Sigmoid colon (tissue), 6 donors: ENCODE measurements at regions not wholly inside any gene's neighbourhood (a gene's known extent, or its start where the extent isn't known, plus 50 kb on each side); places are given as distances from the start of the nearest gene placed in this dataset.

Source experiments
- DNase-seq: peaks from one replicate; pipeline ENCODE4 v3.0.0-alpha.2; 2019
- H3K27ac ChIP-seq, 4 donors: fragments of 200-600 bp; sonication (generic); one replicate each; pipeline ENCODE4 v1.5.1; 2016 to 2019; ENCODE audit warnings: mild to moderate bottlenecking in 1 of 4
- H3K27me3 ChIP-seq, 3 donors: fragments of 200-600 bp; sonication (generic); one replicate each; pipeline ENCODE4 v1.5.1; 2019; ENCODE audit warnings: mild to moderate bottlenecking in 1 of 3
- H3K36me3 ChIP-seq, 4 donors: fragments of 200-600 bp; sonication (generic); one replicate each; pipeline ENCODE4 v1.5.1; 2016 to 2019
- H3K4me1 ChIP-seq, 4 donors: fragments of 200-600 bp; sonication (generic); one replicate each; pipeline ENCODE4 v1.5.1; 2017 to 2019
- H3K4me3 ChIP-seq, 4 donors: fragments of 200-600 bp; sonication (generic); one replicate each; pipeline ENCODE4 v1.5.1; 2017 to 2019; ENCODE audit warnings: mild to moderate bottlenecking in 2 of 4, moderate library complexity in 1 of 4
- H3K9me3 ChIP-seq, 4 donors: fragments of 200-600 bp in 3 of 4; sonication (generic) in 3 of 4; one replicate each; pipeline versions ENCODE4 v1.5.1 to v1.6.1; 2013 to 2019
- CTCF ChIP-seq, 4 experiments: fragments of 450-650 bp in 3 of 4; fragments of 200-600 bp in 1 of 4; IDR thresholded peaks; one replicate each; pipeline ENCODE4 v1.5.1; 2016 to 2019; ENCODE audit warnings: antibody characterized with exemption in 4 of 4, mild to moderate bottlenecking in 3 of 4, moderate library complexity in 2 of 4
- EP300 ChIP-seq, 4 donors: sonication (generic); formaldehyde crosslinking; IDR thresholded peaks; one replicate each; pipeline ENCODE4 v1.6.1; 2017; ENCODE audit warnings: antibody characterized with exemption in 4 of 4
- POLR2A ChIP-seq, 2 donors: fragments of 450-650 bp; IDR thresholded peaks; one replicate each; pipeline ENCODE4 v1.6.1; 2016; ENCODE audit warnings: antibody characterized with exemption in 2 of 2, mild to moderate bottlenecking in 2 of 2, moderate library complexity in 2 of 2
- POLR2AphosphoS5 ChIP-seq, 4 donors: sonication (generic); formaldehyde crosslinking; IDR thresholded peaks; one replicate each; pipeline ENCODE4 v1.6.1; 2017; ENCODE audit warnings: antibody characterized with exemption in 4 of 4
- WGBS, 2 donors: extraction: QIAGEN DNeasy Blood & Tissue Kit; methylation state at CpG; one replicate each; pipeline ENCODE4 v1.1.7; 2013; 5-methylcytosine and 5-hydroxymethylcytosine counted together
- intact Hi-C: fragments of 100-400 bp; cut with DNase I; formaldehyde crosslinking; loops from one replicate; pipeline ENCODE4 v1.15.1; 2023
- donor health status: healthy with polysubstance abuse.
- donor health status: healthy.

DNA sequence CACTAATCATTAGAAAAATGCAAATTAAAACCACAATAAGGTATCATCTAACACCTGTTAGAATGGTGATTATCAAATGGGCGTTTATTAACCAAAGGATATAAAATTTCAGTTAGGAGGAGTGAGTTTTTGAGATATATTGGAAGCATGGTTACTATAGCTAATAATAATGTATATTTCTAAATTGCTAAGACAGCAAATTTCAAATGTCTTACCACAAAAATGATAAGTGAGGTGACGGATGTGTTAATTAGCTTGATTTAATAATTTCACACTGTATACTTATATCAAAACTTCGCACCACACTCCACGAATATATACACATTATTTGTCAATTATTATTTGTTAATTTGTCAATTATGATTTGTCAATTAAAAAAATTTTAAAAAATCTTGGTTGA is 227.2 kb upstream of the DDX18 start:
- Histone ChIP-seq H3K4me3 (no peak overlapping the region), H3K27me3 (no peaks in the 10 kb centered on the region), H3K4me1 (no peaks in the 10 kb centered on the region), H3K36me3 (no peaks in the 10 kb centered on the region), H3K27ac (no peak overlapping the region), H3K9me3 (peaks cover 0 to 6% (median 0%) of the 10 kb centered on the region in 4 donors)
- no peak for TF ChIP-seq POLR2A (IDR thresholded peaks at IDR 0.05)
- TF ChIP-seq POLR2AphosphoS5 (IDR thresholded peaks at IDR 0.05): no peak
- TF ChIP-seq CTCF (IDR thresholded peaks at IDR 0.05): no peak
- no peak for TF ChIP-seq EP300 (IDR thresholded peaks at IDR 0.05)
- WGBS, 2 donors: 82 to 84% methylated on average over 4 of the region's 4 CpGs
- intact Hi-C loops: no loop called here
- no peak for DNase-seq

DNA sequence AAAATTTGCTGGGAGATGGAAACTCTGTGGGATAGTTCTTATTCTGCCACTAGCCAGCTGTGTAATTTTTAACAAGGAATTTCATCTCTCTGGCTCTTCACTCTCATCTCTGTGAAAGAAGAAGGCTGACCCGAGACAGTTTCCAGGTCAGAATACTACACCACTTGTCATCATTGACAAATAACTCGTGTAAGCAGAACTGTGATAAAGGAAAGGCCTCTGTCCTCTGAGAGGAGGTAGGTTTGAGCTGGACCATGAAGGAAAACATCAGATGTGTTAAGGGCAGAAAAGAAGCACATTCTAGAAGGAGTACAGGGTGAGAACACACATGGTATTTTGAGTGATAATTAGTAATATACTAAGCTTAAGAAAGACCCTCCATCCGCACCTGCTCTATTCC is 211.4 kb upstream of the DDX18 start:
- 60 to 62% methylated on average over 3 of the region's 3 CpGs for WGBS, 2 donors
- intact Hi-C loops: no loop called here
- TF ChIP-seq POLR2AphosphoS5 (IDR thresholded peaks at IDR 0.05) (no peak), CTCF (IDR thresholded peaks at IDR 0.05) (no peak), EP300 (IDR thresholded peaks at IDR 0.05) (no peak), POLR2A (IDR thresholded peaks at IDR 0.05) (no peak)

GRCh38 chr2:117603567-117603966 is 210.9 kb upstream of the DDX18 start:
- no peak for DNase-seq
- no peaks in the 10 kb centered on the region for H3K4me1 ChIP-seq
- WGBS, 2 donors: 35 to 45% methylated on average over 5 of the region's 5 CpGs
- intact Hi-C loops: no loop called here
- H3K36me3 ChIP-seq: no peaks in the 10 kb centered on the region
- no peak overlapping the region for H3K4me3 ChIP-seq
- H3K9me3 ChIP-seq: no peaks in the 10 kb centered on the region
- H3K27me3 ChIP-seq: no peaks in the 10 kb centered on the region
- no peak overlapping the region for H3K27ac ChIP-seq
- no peak for TF ChIP-seq POLR2AphosphoS5 (IDR thresholded peaks at IDR 0.05)
- no peak for TF ChIP-seq EP300 (IDR thresholded peaks at IDR 0.05)
- no peak for TF ChIP-seq POLR2A (IDR thresholded peaks at IDR 0.05)
- TF ChIP-seq CTCF (IDR thresholded peaks at IDR 0.05): no peak

More for the DNA sequence above, 211.4 kb upstream of the DDX18 start:
- Histone ChIP-seq H3K4me3 (no peak overlapping the region), H3K9me3 (no peaks in the 10 kb centered on the region), H3K4me1 (no peaks in the 10 kb centered on the region), H3K27ac (no peak overlapping the region), H3K36me3 (no peaks in the 10 kb centered on the region), H3K27me3 (no peaks in the 10 kb centered on the region)
- DNase-seq: no peak

DNA sequence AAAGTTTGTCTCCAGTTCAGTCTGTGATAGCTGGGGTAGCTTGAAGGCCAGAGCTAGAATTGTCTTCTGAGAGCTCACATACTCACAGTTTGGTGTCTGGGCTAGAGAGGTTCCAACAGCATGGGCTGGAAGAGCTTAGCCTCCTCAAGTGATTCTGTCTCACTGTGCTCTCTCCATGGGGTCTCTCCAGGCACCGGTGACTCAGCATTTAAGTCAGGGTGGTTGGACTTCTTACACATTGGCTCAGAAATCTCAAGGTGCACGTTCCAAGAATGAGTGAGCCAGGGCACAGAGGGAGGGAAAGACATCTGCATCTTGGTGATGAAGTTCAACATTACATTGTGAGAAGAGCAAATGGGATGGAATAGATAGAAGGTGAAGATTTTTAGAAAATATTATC is 207.3 kb upstream of the DDX18 start:
- Histone ChIP-seq H3K36me3 (no peaks in the 10 kb centered on the region), H3K4me1 (no peaks in the 10 kb centered on the region), H3K27ac (no peak overlapping the region), H3K4me3 (no peak overlapping the region), H3K9me3 (no peaks in the 10 kb centered on the region), H3K27me3 (no peaks in the 10 kb centered on the region)
- intact Hi-C loops: no loop called here
- no peak for TF ChIP-seq POLR2A (IDR thresholded peaks at IDR 0.05)
- TF ChIP-seq EP300 (IDR thresholded peaks at IDR 0.05): no peak
- TF ChIP-seq CTCF (IDR thresholded peaks at IDR 0.05): no peak
- TF ChIP-seq POLR2AphosphoS5 (IDR thresholded peaks at IDR 0.05): no peak
- no peak for DNase-seq
- 27 to 89% methylated on average over 2 of the region's 2 CpGs for WGBS, 2 donors

DNA sequence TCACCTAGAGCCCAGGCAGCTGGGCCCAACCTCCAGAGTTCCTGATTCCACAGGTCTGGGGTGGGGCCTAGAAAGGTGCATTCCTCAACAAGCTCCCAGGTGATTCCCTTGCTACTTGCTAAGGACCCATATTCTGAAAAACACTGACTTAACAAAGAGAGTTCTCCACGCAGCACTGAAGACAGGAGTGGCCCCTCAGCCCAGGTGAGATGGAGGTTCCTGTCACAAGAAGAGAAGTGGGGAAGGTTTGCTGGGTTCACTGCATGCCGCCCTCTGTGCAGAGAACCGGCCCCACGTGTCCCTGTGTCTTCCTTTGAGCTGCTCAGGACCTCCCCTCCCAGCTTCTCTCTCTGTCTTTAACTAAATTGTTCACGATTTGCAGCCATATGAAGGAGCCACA is 201.4 kb upstream of the DDX18 start:
- no peaks in the 10 kb centered on the region for H3K27me3 ChIP-seq
- intact Hi-C loops: no loop called here
- DNase-seq: no peak

More for the DNA sequence above, 201.4 kb upstream of the DDX18 start:
- H3K4me1 ChIP-seq: no peaks in the 10 kb centered on the region
- no peaks in the 10 kb centered on the region for H3K36me3 ChIP-seq
- no peaks in the 10 kb centered on the region for H3K9me3 ChIP-seq
- 65 to 69% methylated on average over 5 of the region's 5 CpGs for WGBS, 2 donors
- no peak overlapping the region for H3K4me3 ChIP-seq
- H3K27ac ChIP-seq: no peak overlapping the region
- TF ChIP-seq POLR2A (IDR thresholded peaks at IDR 0.05) (no peak), EP300 (IDR thresholded peaks at IDR 0.05) (no peak)
